PC-3 (cell line): ENCODE measurements at regions not wholly inside any gene's neighbourhood (a gene's known extent, or its start where the extent isn't known, plus 50 kb on each side); places are given as distances from the start of the nearest gene placed in this dataset.

Experiments used
- ATAC-seq: fragments of 200-7000 bp; cut with Tn5 transposase; 2 replicates; pipeline ENCODE4 v1.9.1; 2020; ENCODE audit warnings: mild to moderate bottlenecking, moderate library complexity
- BruUV-seq: library from RNA; stranded (reverse); fragments of 400-500 nt; replicated peaks from 2 replicates; lab custom pipeline; 2021; lab: Mats Ljungman, UMichigan
- CTCF ChIA-PET: fragments of 300-600 bp; sonication (Branson Sonifier 250); formaldehyde crosslinking; loops from one replicate; lab custom pipeline; 2022; ENCODE audit warnings: antibody characterized with exemption; lab: Charles Lee
- POLR2A ChIA-PET: fragments of 300-600 bp; sonication (Branson Sonifier 250); formaldehyde crosslinking; loops from one replicate; lab custom pipeline; 2022; ENCODE audit warnings: antibody characterized with exemption; ENCODE audit not compliant: unreplicated experiment; lab: Charles Lee
- DNase-seq: peaks from one replicate; pipeline ENCODE4 v3.0.0-alpha.2; 2015
- H2AFZ ChIP-seq: fragments of 300-600 bp; sonication (generic); 2 replicates; pipeline ENCODE4 v1.6.0; 2016; ENCODE audit warnings: antibody characterized with exemption, low read length
- H3F3A ChIP-seq: fragments of 300-600 bp; sonication (generic); one replicate; pipeline ENCODE4 v1.6.0; 2017; ENCODE audit warnings: antibody characterized with exemption, low read length, control low read depth, mild to moderate bottlenecking; ENCODE audit not compliant: unreplicated experiment
- H3K27ac ChIP-seq: fragments of 300-600 bp; sonication (generic); 2 replicates; pipeline ENCODE4 v1.5.1; 2016; ENCODE audit warnings: mild to moderate bottlenecking, low read length
- H3K27me3 ChIP-seq: fragments of 300-600 bp; sonication (generic); 2 replicates; pipeline ENCODE4 v1.6.1; 2016; ENCODE audit warnings: low read length, mixed read lengths
- H3K36me3 ChIP-seq: fragments of 300-600 bp; sonication (generic); 2 replicates; pipeline ENCODE4 v1.6.1; 2016; ENCODE audit warnings: low read depth, mixed run types, low read length, mixed read lengths
- H3K4me1 ChIP-seq: fragments of 300-600 bp; sonication (generic); 2 replicates; pipeline ENCODE4 v1.5.1; 2016; ENCODE audit warnings: low read length; ENCODE audit not compliant: insufficient read depth
- H3K4me2 ChIP-seq: fragments of 300-600 bp; sonication (generic); 2 replicates; pipeline ENCODE4 v1.6.0; 2016; ENCODE audit warnings: low read length
- H3K4me3 ChIP-seq: fragments of 300-600 bp; sonication (generic); 2 replicates; pipeline ENCODE4 v1.5.1; 2016; ENCODE audit warnings: mild to moderate bottlenecking, low read length, mixed read lengths
- H3K79me2 ChIP-seq: fragments of 300-600 bp; sonication (generic); 2 replicates; pipeline ENCODE4 v1.6.1; 2017; ENCODE audit warnings: low read length, mixed read lengths
- H3K9ac ChIP-seq: fragments of 300-600 bp; sonication (generic); 2 replicates; pipeline ENCODE4 v1.6.0; 2016; ENCODE audit warnings: mild to moderate bottlenecking, low read length
- H3K9me2 ChIP-seq: fragments of 300-600 bp; sonication (generic); replicated peaks from 2 replicates; pipeline ENCODE4 v1.6.1; 2016; ENCODE audit warnings: mixed run types, low read length, mixed read lengths
- H3K9me3 ChIP-seq: fragments of 300-600 bp; sonication (generic); 2 replicates; pipeline ENCODE4 v1.6.1; 2016; ENCODE audit warnings: low read length, mixed read lengths
- H4K20me1 ChIP-seq: fragments of 300-600 bp; sonication (generic); 2 replicates; pipeline ENCODE4 v1.6.1; 2016; ENCODE audit warnings: low read length, mixed read lengths
- CTCF ChIP-seq: fragments of 300-600 bp; sonication (generic); conservative IDR thresholded peaks from 2 replicates; pipeline ENCODE4 v1.5.1; 2017; ENCODE audit warnings: antibody characterized with exemption, low read depth, mild to moderate bottlenecking, low read length
- EZH2 ChIP-seq: fragments of 300-600 bp; sonication (generic); IDR thresholded peaks from one replicate; pipeline ENCODE4 v1.6.1; 2017; ENCODE audit warnings: antibody characterized with exemption, mild to moderate bottlenecking, low read length; ENCODE audit not compliant: unreplicated experiment
- EZH2phosphoT487 ChIP-seq: fragments of 300-600 bp; sonication (generic); IDR thresholded peaks from 2 replicates; pipeline ENCODE4 v1.6.1; 2018; ENCODE audit warnings: mild to moderate bottlenecking, antibody characterized with exemption, low read length, borderline replicate concordance
- intact Hi-C: fragments of 100-400 bp; cut with micrococcal nuclease; formaldehyde crosslinking; loops from 2 replicates; pipeline ENCODE4 v1.9.0; 2023

- Histone ChIP-seq H3K79me2 (no peaks in the 10 kb centered on the region), H3K9ac (no peak overlapping the region), H3K4me1 (no peaks in the 10 kb centered on the region), H3K9me3 (no peaks in the 10 kb centered on the region), H3K9me2 (no peaks in the 10 kb centered on the region), H3F3A (no peaks in the 10 kb centered on the region), H3K27me3 (no peaks in the 10 kb centered on the region), H3K36me3 (no peaks in the 10 kb centered on the region), H3K4me2 (no peak overlapping the region), H3K27ac (no peak overlapping the region), H2AFZ (no peak overlapping the region), H4K20me1 (no peaks in the 10 kb centered on the region), H3K4me3 (no peak overlapping the region)
- ChIA-PET CTCF (no interaction called here), POLR2A (no interaction called here)
- DNase-seq (no peak), ATAC-seq (no peak)
- TF ChIP-seq EZH2 (no peak), EZH2phosphoT487 (no peak), CTCF (no peak)
- BruUV-seq, result no TSS peak
- intact Hi-C loops, result no loop called here
These were observed 655.3 kb upstream of the SETBP1 start for GRCh38 chr18:44025421-44025820.

GRCh38 chr18:44028109-44028508 lies 652.6 kb upstream of the SETBP1 start:
- CTCF ChIA-PET, result no interaction called here
- H3K9me3 ChIP-seq, result no peaks in the 10 kb centered on the region
- H3K9ac ChIP-seq, result no peak overlapping the region
- no peak overlapping the region for H3K27ac ChIP-seq
- no peaks in the 10 kb centered on the region for H3K36me3 ChIP-seq
- POLR2A ChIA-PET, result no interaction called here
- TF ChIP-seq EZH2 (no peak), CTCF (no peak), EZH2phosphoT487 (no peak)
- H3K4me2 ChIP-seq, result no peak overlapping the region
- H3K9me2 ChIP-seq, result no peaks in the 10 kb centered on the region
- no TSS peak for BruUV-seq
- no peak overlapping the region for H2AFZ ChIP-seq
- ATAC-seq, result no peak
- no peak overlapping the region for H3K4me3 ChIP-seq
- intact Hi-C loops, result no loop called here
- no peaks in the 10 kb centered on the region for H3K4me1 ChIP-seq
- no peaks in the 10 kb centered on the region for H3K79me2 ChIP-seq
- H3F3A ChIP-seq, result no peaks in the 10 kb centered on the region
- no peaks in the 10 kb centered on the region for H4K20me1 ChIP-seq
- no peaks in the 10 kb centered on the region for H3K27me3 ChIP-seq
- DNase-seq, result no peak

DNA sequence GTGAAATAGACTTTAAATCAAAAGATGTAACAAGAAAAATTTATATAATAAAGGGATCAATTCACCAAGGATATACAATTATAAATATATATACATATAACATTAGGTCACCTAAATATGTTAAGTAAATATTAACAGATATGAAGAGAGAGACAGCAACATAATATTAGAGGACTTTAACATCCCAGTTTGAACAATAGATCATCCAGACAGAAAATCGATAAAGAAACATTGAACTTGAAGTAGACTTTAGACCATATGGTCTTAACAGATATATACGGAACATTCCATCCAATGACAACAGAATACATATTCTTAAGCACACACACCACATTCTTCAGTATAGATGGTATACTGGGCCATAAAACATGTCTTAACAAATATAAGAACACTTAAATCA lies 649.6 kb upstream of the SETBP1 start:
- no peak overlapping the region for H3K9ac ChIP-seq
- H3K4me1 ChIP-seq, result no peaks in the 10 kb centered on the region
- H3K9me3 ChIP-seq, result no peaks in the 10 kb centered on the region
- ATAC-seq, result no peak
- intact Hi-C loops, result no loop called here
- no peak overlapping the region for H3K27ac ChIP-seq
- H2AFZ ChIP-seq, result no peak overlapping the region
- H3K9me2 ChIP-seq, result no peaks in the 10 kb centered on the region
- BruUV-seq, result no TSS peak
- ChIA-PET CTCF (no interaction called here), POLR2A (no interaction called here)
- H3K79me2 ChIP-seq, result no peaks in the 10 kb centered on the region
- no peaks in the 10 kb centered on the region for H3K27me3 ChIP-seq
- TF ChIP-seq EZH2 (no peak), CTCF (no peak), EZH2phosphoT487 (no peak)
- H4K20me1 ChIP-seq, result no peaks in the 10 kb centered on the region
- H3K4me3 ChIP-seq, result no peak overlapping the region
- H3K4me2 ChIP-seq, result no peak overlapping the region
- H3F3A ChIP-seq, result no peaks in the 10 kb centered on the region
- no peak for DNase-seq
- no peaks in the 10 kb centered on the region for H3K36me3 ChIP-seq
